Fibroblast of lung (primary cell): ENCODE measurements at regions not wholly inside any gene's neighbourhood (a gene's known extent, or its start where the extent isn't known, plus 50 kb on each side); places are given as distances from the start of the nearest gene placed in this dataset.

ENCODE experiments used
- DNase-seq, 2 donors: peaks; one replicate each; pipeline versions ENCODE4 v3.0.0 to v3.0.0-alpha.2; 2010; ENCODE audit warnings: low read depth in 2 of 2
- H2AFZ ChIP-seq: 2 replicates; pipeline ENCODE4 v1.5.1; 2012; ENCODE audit warnings: low read length, control low read depth, inconsistent platforms
- H3K27ac ChIP-seq: 2 replicates; pipeline ENCODE4 v1.5.1; 2011; ENCODE audit warnings: low read length, control low read depth; ENCODE audit not compliant: insufficient read depth
- H3K27me3 ChIP-seq: 2 replicates; pipeline ENCODE4 v1.5.1; 2011; ENCODE audit warnings: mild to moderate bottlenecking, low read length; ENCODE audit not compliant: control insufficient read depth, insufficient read depth
- H3K36me3 ChIP-seq: 2 replicates; pipeline ENCODE4 v1.5.1; 2011; ENCODE audit warnings: low read length; ENCODE audit not compliant: control insufficient read depth, insufficient read depth
- H3K4me1 ChIP-seq: 2 replicates; pipeline ENCODE4 v1.5.1; 2011; ENCODE audit warnings: low read length; ENCODE audit not compliant: control insufficient read depth, insufficient read depth; ENCODE audit errors: extremely low read depth
- H3K4me2 ChIP-seq: 2 replicates; pipeline ENCODE4 v1.5.1; 2011; ENCODE audit warnings: low read length, control low read depth; ENCODE audit not compliant: insufficient read depth; ENCODE audit errors: extremely low read depth
- H3K4me3 ChIP-seq, 4 experiments: fragments of 200-600 bp in 1 of 4; sonication (generic) in 1 of 4; replicated peaks in 1 of 4; 2 replicates each; pipeline ENCODE4 v1.5.1; 2011 to 2016; ENCODE audit warnings: low read length in 4 of 4, low read depth in 3 of 4, mild to moderate bottlenecking in 3 of 4, control low read depth in 2 of 4, inconsistent platforms in 1 of 4, mixed read lengths in 1 of 4; ENCODE audit not compliant: insufficient read depth in 1 of 4; ENCODE audit errors: control extremely low read depth in 1 of 4
- H3K79me2 ChIP-seq: 2 replicates; pipeline ENCODE4 v1.5.1; 2012; ENCODE audit warnings: mild to moderate bottlenecking, low read length, inconsistent platforms; ENCODE audit not compliant: control insufficient read depth, insufficient read depth
- H3K9ac ChIP-seq: 2 replicates; pipeline ENCODE4 v1.5.1; 2011; ENCODE audit warnings: mild to moderate bottlenecking, low read length, control low read depth; ENCODE audit not compliant: insufficient read depth
- H3K9me3 ChIP-seq: 2 replicates; pipeline ENCODE4 v1.5.1; 2012; ENCODE audit warnings: low read depth, low read length; ENCODE audit not compliant: control insufficient read depth, insufficient read depth
- H4K20me1 ChIP-seq: 2 replicates; pipeline ENCODE4 v1.5.1; 2011; ENCODE audit warnings: low read length; ENCODE audit not compliant: control insufficient read depth, insufficient read depth; ENCODE audit errors: extremely low read depth
- EZH2 ChIP-seq: IDR thresholded peaks from 2 replicates; pipeline ENCODE4 v1.5.1; 2012; ENCODE audit warnings: low read length, control low read depth, mild to moderate bottlenecking; ENCODE audit errors: missing control alignments
- TF ChIP-seq, protein P1 (sequence below), 2 donors: IDR thresholded peaks in 1 of 2; conservative IDR thresholded peaks in 1 of 2; 1 replicate in 1 of 2; 2 replicates in 1 of 2; pipeline ENCODE4 v1.5.1; 2011 to 2012; ENCODE audit warnings: low read length in 2 of 2, control low read depth in 1 of 2, inconsistent platforms in 1 of 2, low read depth in 1 of 2, mild to moderate bottlenecking in 1 of 2

DNA sequence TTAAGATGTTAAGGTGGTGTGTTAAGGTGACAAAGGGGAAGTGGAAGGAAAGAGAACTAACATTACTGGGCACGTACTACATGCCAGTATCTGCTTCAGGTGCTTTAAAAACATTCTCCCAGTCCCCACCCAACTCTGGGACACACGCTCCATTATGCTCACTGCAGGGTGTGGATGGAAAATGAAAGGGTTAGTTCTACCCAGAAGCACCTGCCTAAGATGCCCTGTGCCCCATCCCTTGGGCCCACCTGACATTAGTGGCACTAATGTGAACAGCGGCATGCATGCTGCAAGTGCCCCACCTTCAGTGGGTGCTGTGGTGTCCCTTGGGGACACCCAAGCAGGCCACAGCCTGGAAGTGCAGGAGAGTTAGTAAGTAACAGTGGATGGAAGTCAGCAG, 82.9 kb upstream of the CXADR start:
- Histone ChIP-seq H3K36me3 (no peaks in the 10 kb centered on the region), H3K9ac (no peak overlapping the region), H3K4me3 (no peak overlapping the region), H3K9me3 (no peaks in the 10 kb centered on the region), H3K79me2 (no peaks in the 10 kb centered on the region), H3K4me1 (no peaks in the 10 kb centered on the region), H3K27ac (no peak overlapping the region), H3K27me3 (no peaks in the 10 kb centered on the region), H2AFZ (no peak overlapping the region), H3K4me2 (no peak overlapping the region), H4K20me1 (no peaks in the 10 kb centered on the region)
- no peak for TF ChIP-seq EZH2
- TF ChIP-seq, protein P1, sequence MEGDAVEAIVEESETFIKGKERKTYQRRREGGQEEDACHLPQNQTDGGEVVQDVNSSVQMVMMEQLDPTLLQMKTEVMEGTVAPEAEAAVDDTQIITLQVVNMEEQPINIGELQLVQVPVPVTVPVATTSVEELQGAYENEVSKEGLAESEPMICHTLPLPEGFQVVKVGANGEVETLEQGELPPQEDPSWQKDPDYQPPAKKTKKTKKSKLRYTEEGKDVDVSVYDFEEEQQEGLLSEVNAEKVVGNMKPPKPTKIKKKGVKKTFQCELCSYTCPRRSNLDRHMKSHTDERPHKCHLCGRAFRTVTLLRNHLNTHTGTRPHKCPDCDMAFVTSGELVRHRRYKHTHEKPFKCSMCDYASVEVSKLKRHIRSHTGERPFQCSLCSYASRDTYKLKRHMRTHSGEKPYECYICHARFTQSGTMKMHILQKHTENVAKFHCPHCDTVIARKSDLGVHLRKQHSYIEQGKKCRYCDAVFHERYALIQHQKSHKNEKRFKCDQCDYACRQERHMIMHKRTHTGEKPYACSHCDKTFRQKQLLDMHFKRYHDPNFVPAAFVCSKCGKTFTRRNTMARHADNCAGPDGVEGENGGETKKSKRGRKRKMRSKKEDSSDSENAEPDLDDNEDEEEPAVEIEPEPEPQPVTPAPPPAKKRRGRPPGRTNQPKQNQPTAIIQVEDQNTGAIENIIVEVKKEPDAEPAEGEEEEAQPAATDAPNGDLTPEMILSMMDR (conservative IDR thresholded peaks at IDR 0.05 in 1 of 2, IDR thresholded peaks at IDR 0.05 in 1 of 2; ENCODE audit: low read depth in 1 of 2, low read length in 2 of 2), result no peak
- DNase-seq, result no peak

GRCh38 chr21:17432732-17433057, 80.1 kb upstream of the CXADR start:
- Histone ChIP-seq H4K20me1 (no peaks in the 10 kb centered on the region), H3K79me2 (no peaks in the 10 kb centered on the region), H3K27ac (no peak overlapping the region), H3K9me3 (no peaks in the 10 kb centered on the region), H3K9ac (no peak overlapping the region), H3K36me3 (no peaks in the 10 kb centered on the region), H3K4me1 (no peaks in the 10 kb centered on the region), H3K4me2 (no peak overlapping the region), H3K4me3 (no peak overlapping the region), H2AFZ (no peak overlapping the region), H3K27me3 (no peaks in the 10 kb centered on the region)
- TF ChIP-seq EZH2, result no peak
- TF ChIP-seq, protein P1 (conservative IDR thresholded peaks at IDR 0.05 in 1 of 2, IDR thresholded peaks at IDR 0.05 in 1 of 2; ENCODE audit: low read depth in 1 of 2, low read length in 2 of 2), result no peak
- DNase-seq, result no peak

DNA sequence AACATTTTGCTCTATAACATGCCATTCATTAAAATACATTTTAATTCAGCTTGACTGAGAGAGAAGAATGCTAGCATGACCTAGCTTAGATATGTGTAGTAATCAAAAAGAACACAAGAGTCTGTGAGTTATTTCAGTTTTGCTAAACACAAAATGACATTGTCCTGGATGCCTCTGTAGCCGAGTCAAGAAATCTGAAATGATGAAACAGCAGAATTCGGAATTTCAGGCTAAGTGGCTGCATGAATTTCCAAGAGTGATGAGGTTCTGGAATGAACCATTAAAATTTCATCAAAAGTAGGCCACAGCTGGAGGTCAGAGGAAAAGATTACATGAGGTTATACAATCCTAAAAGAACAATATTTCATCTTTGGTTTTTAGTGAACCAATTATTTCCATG, 79.1 kb upstream of the CXADR start:
- no peaks in the 10 kb centered on the region for H4K20me1 ChIP-seq
- no peak overlapping the region for H3K4me2 ChIP-seq
- no peak overlapping the region for H3K9ac ChIP-seq
- no peak for DNase-seq
- H3K27ac ChIP-seq, result no peak overlapping the region
- H3K27me3 ChIP-seq, result no peaks in the 10 kb centered on the region
- no peaks in the 10 kb centered on the region for H3K79me2 ChIP-seq
- no peak for TF ChIP-seq EZH2
- TF ChIP-seq, protein P1 (conservative IDR thresholded peaks at IDR 0.05 in 1 of 2, IDR thresholded peaks at IDR 0.05 in 1 of 2; ENCODE audit: low read depth in 1 of 2, low read length in 2 of 2), result no peak
- no peak overlapping the region for H2AFZ ChIP-seq
- H3K36me3 ChIP-seq, result no peaks in the 10 kb centered on the region
- H3K4me3 ChIP-seq, result no peak overlapping the region
- no peaks in the 10 kb centered on the region for H3K4me1 ChIP-seq
- H3K9me3 ChIP-seq, result no peaks in the 10 kb centered on the region
